ENCODE measurements at regions not wholly inside any gene's neighbourhood (a gene's known extent, or its start where the extent isn't known, plus 50 kb on each side); places are given as distances from the start of the nearest gene placed in this dataset.

DNA sequence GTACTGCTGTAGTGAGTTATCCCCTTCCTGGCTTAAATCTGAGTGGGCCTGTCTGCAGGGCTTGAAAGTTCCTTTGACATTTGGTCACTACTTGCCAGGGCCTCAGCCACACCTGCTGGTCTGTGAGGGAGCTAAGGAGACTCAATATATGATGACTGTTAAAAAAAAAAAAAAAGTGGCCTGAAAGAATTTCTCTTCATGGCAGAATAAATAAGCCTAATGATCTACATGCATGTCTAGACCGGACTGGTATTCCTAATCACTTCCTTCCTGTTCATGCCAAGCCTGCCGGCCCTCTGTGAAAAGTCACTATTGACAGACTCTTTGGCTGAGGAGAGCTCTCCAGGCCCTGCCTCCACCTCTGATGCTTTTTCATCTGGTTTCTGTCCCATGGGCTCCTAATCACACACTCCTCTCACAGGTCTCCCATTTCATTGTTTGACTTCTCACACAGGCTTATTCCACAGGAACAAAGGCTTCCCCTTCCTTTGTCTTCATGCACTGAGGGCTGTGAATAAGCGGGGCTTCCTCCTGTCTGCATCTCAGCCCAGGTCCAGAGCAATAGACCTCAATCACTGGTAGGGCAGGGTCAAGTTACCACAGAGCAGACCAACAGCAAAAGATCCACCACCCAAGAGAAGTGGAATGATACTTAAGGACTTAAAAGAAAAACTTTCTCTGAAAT lies 99.1 kb upstream of the SEC61G start:
- Histone ChIP-seq H3K27me3 (ENCODE audit: control insufficient read depth, insufficient read depth, low read length) (no peaks in the 10 kb centered on the region), H3K36me3 (ENCODE audit: control insufficient read depth, insufficient read depth, low read length) (no peaks in the 10 kb centered on the region), H3K4me2 (ENCODE audit: extremely low read depth, insufficient read depth, low read length) (no peak overlapping the region), H3K27ac (ENCODE audit: insufficient read depth, low read length) (no peak overlapping the region), H3K9me3 (ENCODE audit: control insufficient read depth, insufficient read depth, low read depth, low read length) (no peaks in the 10 kb centered on the region), H3K79me2 (ENCODE audit: control insufficient read depth, insufficient read depth, low read length) (no peaks in the 10 kb centered on the region), H2AFZ (ENCODE audit: low read length) (no peak overlapping the region), H3K9ac (ENCODE audit: insufficient read depth, low read length) (no peak overlapping the region), H4K20me1 (ENCODE audit: control insufficient read depth, extremely low read depth, insufficient read depth, low read length) (no peaks in the 10 kb centered on the region), H3K4me1 (ENCODE audit: control insufficient read depth, extremely low read depth, insufficient read depth, low read length) (no peaks in the 10 kb centered on the region), H3K4me3 (replicated peaks in 1 of 4; ENCODE audit: control extremely low read depth in 1 of 4, insufficient read depth in 1 of 4, low read depth in 3 of 4, low read length in 4 of 4) (no peak overlapping the region)
- no peak for TF ChIP-seq EZH2 (IDR thresholded peaks at IDR 0.05; ENCODE audit: low read length, missing control alignments)
- TF ChIP-seq, protein P1, sequence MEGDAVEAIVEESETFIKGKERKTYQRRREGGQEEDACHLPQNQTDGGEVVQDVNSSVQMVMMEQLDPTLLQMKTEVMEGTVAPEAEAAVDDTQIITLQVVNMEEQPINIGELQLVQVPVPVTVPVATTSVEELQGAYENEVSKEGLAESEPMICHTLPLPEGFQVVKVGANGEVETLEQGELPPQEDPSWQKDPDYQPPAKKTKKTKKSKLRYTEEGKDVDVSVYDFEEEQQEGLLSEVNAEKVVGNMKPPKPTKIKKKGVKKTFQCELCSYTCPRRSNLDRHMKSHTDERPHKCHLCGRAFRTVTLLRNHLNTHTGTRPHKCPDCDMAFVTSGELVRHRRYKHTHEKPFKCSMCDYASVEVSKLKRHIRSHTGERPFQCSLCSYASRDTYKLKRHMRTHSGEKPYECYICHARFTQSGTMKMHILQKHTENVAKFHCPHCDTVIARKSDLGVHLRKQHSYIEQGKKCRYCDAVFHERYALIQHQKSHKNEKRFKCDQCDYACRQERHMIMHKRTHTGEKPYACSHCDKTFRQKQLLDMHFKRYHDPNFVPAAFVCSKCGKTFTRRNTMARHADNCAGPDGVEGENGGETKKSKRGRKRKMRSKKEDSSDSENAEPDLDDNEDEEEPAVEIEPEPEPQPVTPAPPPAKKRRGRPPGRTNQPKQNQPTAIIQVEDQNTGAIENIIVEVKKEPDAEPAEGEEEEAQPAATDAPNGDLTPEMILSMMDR (conservative IDR thresholded peaks at IDR 0.05 in 1 of 2, IDR thresholded peaks at IDR 0.05 in 1 of 2; ENCODE audit: low read depth in 1 of 2, low read length in 2 of 2) = no peak
- DNase-seq (ENCODE audit: low read depth in 2 of 2) = no peak

DNA sequence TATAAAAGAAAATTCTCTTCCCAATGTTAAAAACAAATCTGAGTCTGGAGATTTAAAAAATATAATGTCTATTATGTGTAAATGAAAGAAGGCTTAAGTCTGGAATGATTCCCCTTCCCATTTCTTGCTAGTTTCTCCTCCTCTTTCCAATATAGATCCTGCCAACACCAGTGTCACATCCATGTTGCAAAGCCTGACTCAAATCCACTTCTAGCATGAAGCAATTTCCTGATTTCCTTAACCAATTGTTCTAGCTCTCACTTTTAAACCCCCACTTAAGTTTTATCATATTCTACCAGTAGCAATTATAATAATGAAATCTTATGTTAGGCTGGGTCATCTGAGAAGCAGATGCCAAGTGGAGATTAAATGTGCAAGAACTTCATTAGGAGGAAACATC lies 100.1 kb upstream of the SEC61G start:
- no peaks in the 10 kb centered on the region for H3K27me3 ChIP-seq (ENCODE audit: control insufficient read depth, insufficient read depth, low read length)
- H3K4me3 ChIP-seq (replicated peaks in 1 of 4; ENCODE audit: control extremely low read depth in 1 of 4, insufficient read depth in 1 of 4, low read depth in 3 of 4, low read length in 4 of 4) = no peak overlapping the region
- H3K4me1 ChIP-seq (ENCODE audit: control insufficient read depth, extremely low read depth, insufficient read depth, low read length) = no peaks in the 10 kb centered on the region
- no peaks in the 10 kb centered on the region for H3K79me2 ChIP-seq (ENCODE audit: control insufficient read depth, insufficient read depth, low read length)
- DNase-seq (ENCODE audit: low read depth in 2 of 2) = no peak
- H3K4me2 ChIP-seq (ENCODE audit: extremely low read depth, insufficient read depth, low read length) = no peak overlapping the region
- no peak overlapping the region for H3K9ac ChIP-seq (ENCODE audit: insufficient read depth, low read length)
- H3K27ac ChIP-seq (ENCODE audit: insufficient read depth, low read length) = no peak overlapping the region
- H3K9me3 ChIP-seq (ENCODE audit: control insufficient read depth, insufficient read depth, low read depth, low read length) = no peaks in the 10 kb centered on the region
- TF ChIP-seq, protein P1 (conservative IDR thresholded peaks at IDR 0.05 in 1 of 2, IDR thresholded peaks at IDR 0.05 in 1 of 2; ENCODE audit: low read depth in 1 of 2, low read length in 2 of 2) = no peak
- no peak for TF ChIP-seq EZH2 (IDR thresholded peaks at IDR 0.05; ENCODE audit: low read length, missing control alignments)
- no peaks in the 10 kb centered on the region for H3K36me3 ChIP-seq (ENCODE audit: control insufficient read depth, insufficient read depth, low read length)
- no peaks in the 10 kb centered on the region for H4K20me1 ChIP-seq (ENCODE audit: control insufficient read depth, extremely low read depth, insufficient read depth, low read length)
- no peak overlapping the region for H2AFZ ChIP-seq (ENCODE audit: low read length)

DNA sequence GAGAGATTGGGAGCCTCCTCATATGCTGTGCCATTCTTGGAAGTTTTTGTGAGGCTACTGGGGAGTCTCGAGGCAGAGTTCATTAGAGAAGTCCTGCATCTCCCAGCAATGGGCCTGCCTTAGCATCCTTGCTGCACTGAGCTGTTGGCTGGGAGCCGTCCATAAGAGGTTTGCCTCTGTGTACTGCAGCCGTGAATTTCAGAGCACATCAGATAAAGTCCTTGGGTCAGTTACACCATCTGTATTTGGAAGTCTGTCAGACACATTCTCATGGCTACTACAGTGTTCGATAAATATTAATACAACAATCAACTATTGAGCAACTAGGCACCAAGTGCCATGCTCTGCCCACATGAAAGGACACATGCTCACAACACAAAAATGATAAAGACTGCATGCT lies 100.5 kb upstream of the SEC61G start:
- DNase-seq (ENCODE audit: low read depth in 2 of 2) = no peak
- no peaks in the 10 kb centered on the region for H3K79me2 ChIP-seq (ENCODE audit: control insufficient read depth, insufficient read depth, low read length)
- no peaks in the 10 kb centered on the region for H3K27me3 ChIP-seq (ENCODE audit: control insufficient read depth, insufficient read depth, low read length)
- no peak overlapping the region for H3K4me3 ChIP-seq (replicated peaks in 1 of 4; ENCODE audit: control extremely low read depth in 1 of 4, insufficient read depth in 1 of 4, low read depth in 3 of 4, low read length in 4 of 4)
- TF ChIP-seq, protein P1 (conservative IDR thresholded peaks at IDR 0.05 in 1 of 2, IDR thresholded peaks at IDR 0.05 in 1 of 2; ENCODE audit: low read depth in 1 of 2, low read length in 2 of 2) = no peak
- TF ChIP-seq EZH2 (IDR thresholded peaks at IDR 0.05; ENCODE audit: low read length, missing control alignments) = no peak
- H3K4me1 ChIP-seq (ENCODE audit: control insufficient read depth, extremely low read depth, insufficient read depth, low read length) = no peaks in the 10 kb centered on the region
- no peak overlapping the region for H3K27ac ChIP-seq (ENCODE audit: insufficient read depth, low read length)
- no peak overlapping the region for H3K9ac ChIP-seq (ENCODE audit: insufficient read depth, low read length)
- no peaks in the 10 kb centered on the region for H3K9me3 ChIP-seq (ENCODE audit: control insufficient read depth, insufficient read depth, low read depth, low read length)
- H4K20me1 ChIP-seq (ENCODE audit: control insufficient read depth, extremely low read depth, insufficient read depth, low read length) = no peaks in the 10 kb centered on the region
- no peak overlapping the region for H3K4me2 ChIP-seq (ENCODE audit: extremely low read depth, insufficient read depth, low read length)
- no peaks in the 10 kb centered on the region for H3K36me3 ChIP-seq (ENCODE audit: control insufficient read depth, insufficient read depth, low read length)
- H2AFZ ChIP-seq (ENCODE audit: low read length) = no peak overlapping the region

Measured in fibroblast of lung (primary cell).